Bronchial epithelial cell (primary cell): ENCODE measurements at regions not wholly inside any gene's neighbourhood (a gene's known extent, or its start where the extent isn't known, plus 50 kb on each side); places are given as distances from the start of the nearest gene placed in this dataset.
"Not testable (repeated sequence)": the region's sequence is repeated elsewhere in the genome, so short reads cannot be mapped to it uniquely, and the experiment has no call there.

ENCODE experiments used
- DNase-seq: peaks from one replicate; pipeline ENCODE4 v3.0.0-alpha.2; 2010; ENCODE audit warnings: low read depth
- FAIRE-seq: peaks from 2 replicates; lab custom pipeline; 2011; peaks lifted over from hg19 to GRCh38; lab: Jason Lieb, UNC
- H3K27me3 ChIP-seq: 2 replicates; pipeline ENCODE4 v1.5.1; 2011; ENCODE audit warnings: low read length; ENCODE audit not compliant: control insufficient read depth, insufficient read depth
- H3K36me3 ChIP-seq: 2 replicates; pipeline ENCODE4 v1.5.1; 2011; ENCODE audit warnings: low read length; ENCODE audit not compliant: control insufficient read depth, insufficient read depth
- H3K4me3 ChIP-seq: 2 replicates; pipeline ENCODE4 v1.5.1; 2011; ENCODE audit warnings: mild to moderate bottlenecking, low read depth, low read length, control low read depth
- TF ChIP-seq, protein P1 (sequence below): IDR thresholded peaks from 2 replicates; pipeline ENCODE4 v1.5.1; 2011; ENCODE audit warnings: mild to moderate bottlenecking, moderate library complexity, low read length, control low read depth, inconsistent platforms; ENCODE audit not compliant: insufficient read depth, severe bottlenecking

DNA sequence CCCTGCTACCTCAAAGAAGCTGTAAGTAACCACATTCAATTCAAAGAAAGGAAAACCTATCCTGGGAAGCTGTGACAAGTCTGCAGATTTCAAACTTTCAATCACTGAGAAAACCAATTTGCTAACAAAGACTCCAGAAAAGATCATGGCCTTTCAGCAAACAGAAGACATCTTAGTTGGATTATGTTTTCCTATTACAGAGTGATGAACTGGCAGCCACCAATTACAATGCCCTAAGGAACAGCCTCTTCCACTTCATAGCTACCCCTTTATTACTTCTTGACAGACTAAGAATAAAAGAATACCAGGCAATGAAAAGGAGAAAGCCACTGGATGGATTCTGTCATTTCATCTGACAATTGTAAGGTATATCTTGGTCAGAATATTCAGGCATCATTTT lies 128.2 kb upstream of the RASEF start:
- DNase-seq (no peak), FAIRE-seq (no peak)
- Histone ChIP-seq H3K4me3 (no peak overlapping the region), H3K27me3 (no peaks in the 10 kb centered on the region), H3K36me3 (no peaks in the 10 kb centered on the region)
- TF ChIP-seq, protein P1, sequence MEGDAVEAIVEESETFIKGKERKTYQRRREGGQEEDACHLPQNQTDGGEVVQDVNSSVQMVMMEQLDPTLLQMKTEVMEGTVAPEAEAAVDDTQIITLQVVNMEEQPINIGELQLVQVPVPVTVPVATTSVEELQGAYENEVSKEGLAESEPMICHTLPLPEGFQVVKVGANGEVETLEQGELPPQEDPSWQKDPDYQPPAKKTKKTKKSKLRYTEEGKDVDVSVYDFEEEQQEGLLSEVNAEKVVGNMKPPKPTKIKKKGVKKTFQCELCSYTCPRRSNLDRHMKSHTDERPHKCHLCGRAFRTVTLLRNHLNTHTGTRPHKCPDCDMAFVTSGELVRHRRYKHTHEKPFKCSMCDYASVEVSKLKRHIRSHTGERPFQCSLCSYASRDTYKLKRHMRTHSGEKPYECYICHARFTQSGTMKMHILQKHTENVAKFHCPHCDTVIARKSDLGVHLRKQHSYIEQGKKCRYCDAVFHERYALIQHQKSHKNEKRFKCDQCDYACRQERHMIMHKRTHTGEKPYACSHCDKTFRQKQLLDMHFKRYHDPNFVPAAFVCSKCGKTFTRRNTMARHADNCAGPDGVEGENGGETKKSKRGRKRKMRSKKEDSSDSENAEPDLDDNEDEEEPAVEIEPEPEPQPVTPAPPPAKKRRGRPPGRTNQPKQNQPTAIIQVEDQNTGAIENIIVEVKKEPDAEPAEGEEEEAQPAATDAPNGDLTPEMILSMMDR = no peak

DNA sequence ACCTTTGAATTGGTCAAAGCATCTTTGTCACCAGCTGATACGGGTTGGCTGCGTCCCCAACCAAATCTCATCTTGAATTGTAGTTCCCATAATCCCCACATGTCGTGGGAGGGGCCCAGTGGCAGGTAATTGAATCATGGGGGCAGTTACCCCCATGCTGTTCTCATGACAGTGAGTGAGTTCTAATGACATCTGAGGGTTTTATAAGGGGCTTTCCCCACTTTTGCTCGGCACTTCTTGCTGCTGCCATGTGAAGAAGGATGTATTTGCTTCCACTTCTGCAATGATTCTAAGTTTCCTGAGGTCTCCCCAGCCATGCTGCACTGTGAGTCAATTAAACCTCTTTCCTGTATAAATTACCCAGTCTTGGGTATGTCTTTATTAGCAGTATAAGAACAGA lies 126.1 kb upstream of the RASEF start:
- not testable (repeated sequence) for DNase-seq, H3K36me3 ChIP-seq, H3K27me3 ChIP-seq, H3K4me3 ChIP-seq, FAIRE-seq

DNA sequence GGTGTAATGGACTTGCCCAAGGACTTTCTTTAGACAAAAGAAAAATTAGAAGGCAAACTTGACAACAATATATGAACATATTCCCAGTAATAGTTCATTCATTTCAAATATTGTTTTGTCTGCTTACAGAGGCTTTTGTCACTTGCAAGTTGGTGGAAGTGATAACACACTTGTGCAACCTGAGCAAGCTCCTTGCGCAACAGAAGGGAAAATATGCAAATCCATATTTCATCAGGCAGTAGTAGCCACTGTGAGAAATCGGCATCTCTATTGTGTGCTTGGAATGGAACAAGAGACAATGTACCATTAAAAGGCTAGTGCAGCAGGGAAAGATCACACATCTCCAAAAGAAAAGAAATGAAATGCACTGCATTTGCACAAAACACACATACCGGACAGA lies 125.3 kb upstream of the RASEF start:
- H3K27me3 ChIP-seq = peaks cover 2% of the 10 kb centered on the region
- FAIRE-seq = no peak
- H3K36me3 ChIP-seq = no peaks in the 10 kb centered on the region
- TF ChIP-seq, protein P1 = no peak
- peak; percentile 65 for DNase-seq
- H3K4me3 ChIP-seq = no peak overlapping the region

DNA sequence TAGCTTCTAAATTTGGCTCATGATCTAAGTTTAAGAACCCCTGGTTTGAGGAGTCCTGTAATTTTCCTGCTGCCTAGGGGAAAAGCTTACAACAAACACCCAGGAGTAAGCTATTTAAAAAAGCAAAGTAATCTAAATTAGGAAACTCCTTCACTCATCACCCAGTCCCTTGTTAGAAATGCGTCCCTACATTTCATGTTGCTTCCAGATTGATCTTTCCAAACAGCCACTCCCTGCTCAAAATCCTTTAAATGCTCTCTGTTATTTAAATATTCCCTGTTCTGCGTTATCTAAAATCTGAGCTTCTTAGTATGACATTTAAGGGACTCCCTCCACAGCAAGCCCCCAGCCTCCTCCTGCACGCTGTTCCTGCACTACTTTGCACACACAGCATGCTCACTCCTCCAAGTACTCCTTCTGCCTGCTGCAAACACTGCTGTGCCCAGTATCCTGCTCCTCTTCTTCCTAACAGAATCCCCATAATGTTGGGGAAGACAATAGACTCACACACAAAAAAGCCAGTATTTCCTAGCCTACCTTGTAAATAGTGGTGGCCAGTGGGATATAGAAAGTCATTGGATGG lies 123.3 kb upstream of the RASEF start:
- TF ChIP-seq, protein P1 = no peak
- H3K27me3 ChIP-seq = peaks cover 2% of the 10 kb centered on the region
- FAIRE-seq (no peak), DNase-seq (no peak)
- no peak overlapping the region for H3K4me3 ChIP-seq
- no peaks in the 10 kb centered on the region for H3K36me3 ChIP-seq

DNA sequence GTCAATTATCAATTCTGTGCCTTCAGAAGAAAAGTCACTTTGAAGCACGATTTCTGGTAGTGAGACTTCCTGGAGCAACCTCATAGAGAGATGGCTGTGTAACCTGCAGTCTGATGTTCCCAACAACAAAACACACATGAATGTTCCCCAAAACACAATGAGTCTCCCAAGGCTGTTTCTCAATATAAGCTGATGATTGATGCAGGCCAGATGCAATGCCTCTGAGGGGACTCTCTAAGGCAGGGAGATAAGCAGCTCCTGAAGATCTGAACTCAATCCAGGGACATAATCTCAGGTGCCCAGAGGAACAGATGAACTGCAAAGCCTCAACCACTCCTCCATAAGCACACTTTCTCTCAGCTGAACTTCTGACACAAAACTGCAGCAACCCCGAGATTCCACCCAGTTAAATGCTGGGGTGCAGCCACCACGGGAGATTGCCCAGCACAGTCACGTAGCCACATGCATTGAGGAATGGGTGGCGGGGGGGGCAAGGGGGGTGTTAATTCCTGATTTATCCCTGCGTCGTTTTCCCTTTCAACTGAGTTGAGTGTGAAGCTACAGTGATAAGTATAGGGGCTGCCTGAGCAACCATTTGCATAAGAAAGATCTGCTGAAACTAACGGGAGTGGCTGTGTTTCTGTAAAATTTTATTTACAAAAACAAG lies 122.7 kb upstream of the RASEF start:
- FAIRE-seq = no peak
- Histone ChIP-seq H3K27me3 (peaks cover 2% of the 10 kb centered on the region), H3K36me3 (no peaks in the 10 kb centered on the region), H3K4me3 (no peak overlapping the region)
- DNase-seq = no peak
- TF ChIP-seq, protein P1 = no peak

DNA sequence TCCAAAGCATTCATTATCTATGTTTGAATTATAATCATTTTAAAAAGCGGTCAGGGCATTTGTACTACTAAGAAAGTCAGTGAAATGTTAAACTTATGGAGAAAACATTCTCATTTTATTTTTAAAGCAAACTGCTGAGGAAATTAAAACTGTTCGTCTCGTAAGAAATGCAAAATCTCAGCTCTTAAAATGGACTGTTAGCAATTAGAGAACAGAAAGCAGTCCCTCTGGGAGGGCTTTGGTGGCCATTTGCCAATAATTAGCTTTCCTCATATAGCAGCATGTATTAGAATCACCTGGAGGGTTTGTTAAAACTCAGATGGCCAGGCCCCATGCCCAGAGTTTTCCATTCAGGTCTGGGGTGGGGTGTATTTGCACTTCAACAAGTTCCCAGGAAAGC lies 120.7 kb upstream of the RASEF start:
- no peak for FAIRE-seq
- DNase-seq = no peak
- H3K36me3 ChIP-seq = no peaks in the 10 kb centered on the region
- peaks cover 2% of the 10 kb centered on the region for H3K27me3 ChIP-seq
- TF ChIP-seq, protein P1 = no peak
- no peak overlapping the region for H3K4me3 ChIP-seq
